A549 (cell line): ENCODE measurements at regions not wholly inside any gene's neighbourhood (a gene's known extent, or its start where the extent isn't known, plus 50 kb on each side); places are given as distances from the start of the nearest gene placed in this dataset.

Experiments used
- HDAC2 ChIP-seq: fragments of 200-600 bp; sonication (generic); IDR thresholded peaks from 2 replicates; pipeline ENCODE4 v1.6.1; 2016
- POLR2A ChIP-seq: IDR thresholded peaks from 2 replicates; pipeline ENCODE4 v1.6.1; 2012; ENCODE audit warnings: mild to moderate bottlenecking, low read length
- TF ChIP-seq, protein P1 (sequence below): fragments of >200 bp; sonication (Bioruptor Twin); formaldehyde crosslinking; IDR thresholded peaks from 3 replicates; pipeline ENCODE4 v1.5.1; 2016

GRCh38 chr9:70475211-70475610, 60.8 kb upstream of the KLF9 start:
- TF ChIP-seq, protein P1, sequence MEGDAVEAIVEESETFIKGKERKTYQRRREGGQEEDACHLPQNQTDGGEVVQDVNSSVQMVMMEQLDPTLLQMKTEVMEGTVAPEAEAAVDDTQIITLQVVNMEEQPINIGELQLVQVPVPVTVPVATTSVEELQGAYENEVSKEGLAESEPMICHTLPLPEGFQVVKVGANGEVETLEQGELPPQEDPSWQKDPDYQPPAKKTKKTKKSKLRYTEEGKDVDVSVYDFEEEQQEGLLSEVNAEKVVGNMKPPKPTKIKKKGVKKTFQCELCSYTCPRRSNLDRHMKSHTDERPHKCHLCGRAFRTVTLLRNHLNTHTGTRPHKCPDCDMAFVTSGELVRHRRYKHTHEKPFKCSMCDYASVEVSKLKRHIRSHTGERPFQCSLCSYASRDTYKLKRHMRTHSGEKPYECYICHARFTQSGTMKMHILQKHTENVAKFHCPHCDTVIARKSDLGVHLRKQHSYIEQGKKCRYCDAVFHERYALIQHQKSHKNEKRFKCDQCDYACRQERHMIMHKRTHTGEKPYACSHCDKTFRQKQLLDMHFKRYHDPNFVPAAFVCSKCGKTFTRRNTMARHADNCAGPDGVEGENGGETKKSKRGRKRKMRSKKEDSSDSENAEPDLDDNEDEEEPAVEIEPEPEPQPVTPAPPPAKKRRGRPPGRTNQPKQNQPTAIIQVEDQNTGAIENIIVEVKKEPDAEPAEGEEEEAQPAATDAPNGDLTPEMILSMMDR, result no peak
- TF ChIP-seq HDAC2 (no peak), POLR2A (no peak)
